Heart left ventricle (tissue), 16 donors: ENCODE measurements at regions not wholly inside any gene's neighbourhood (a gene's known extent, or its start where the extent isn't known, plus 50 kb on each side); places are given as distances from the start of the nearest gene placed in this dataset.

Experiments used
- ATAC-seq, 4 donors: fragments of 200-7000 bp; cut with Tn5 transposase; one replicate each; pipeline ENCODE4 v1.9.1; 2020 to 2022; ENCODE audit warnings: moderate library complexity in 4 of 4, mild to moderate bottlenecking in 3 of 4, moderate number of reproducible peaks in 1 of 4
- DNase-seq, 5 donors: peaks; one replicate each; pipeline ENCODE4 v3.0.0-alpha.2; 2020
- H3K27ac ChIP-seq, 12 donors: fragments of 200-600 bp; sonication (generic) in 4 of 12; one replicate each; pipeline versions ENCODE4 v1.5.0 to v1.8.0; 2016 to 2022; ENCODE audit warnings: mild to moderate bottlenecking in 2 of 12
- H3K27me3 ChIP-seq, 9 donors: fragments of 200-600 bp; sonication (generic) in 2 of 9; one replicate each; pipeline versions ENCODE4 v1.5.1 to v1.8.0; 2016 to 2022; ENCODE audit warnings: mild to moderate bottlenecking in 3 of 9
- H3K36me3 ChIP-seq, 9 donors: fragments of 200-600 bp; sonication (generic) in 2 of 9; one replicate each; pipeline versions ENCODE4 v1.5.0 to v1.8.0; 2018 to 2022; ENCODE audit warnings: mild to moderate bottlenecking in 2 of 9
- H3K4me1 ChIP-seq, 12 donors: fragments of 200-600 bp; sonication (generic) in 4 of 12; one replicate each; pipeline versions ENCODE4 v1.5.0 to v1.8.0; 2016 to 2022; ENCODE audit warnings: mild to moderate bottlenecking in 3 of 12
- H3K4me3 ChIP-seq, 12 donors: fragments of 200-600 bp; sonication (generic) in 4 of 12; one replicate each; pipeline versions ENCODE4 v1.5.0 to v1.8.0; 2017 to 2022; ENCODE audit warnings: mild to moderate bottlenecking in 9 of 12, moderate library complexity in 4 of 12
- H3K9me3 ChIP-seq, 12 donors: fragments of 200-600 bp; sonication (generic) in 4 of 12; one replicate each; pipeline versions ENCODE4 v1.5.0 to v1.8.0; 2016 to 2022; ENCODE audit warnings: mild to moderate bottlenecking in 1 of 12
- CTCF ChIP-seq, 12 donors: fragments of 200-600 bp; sonication (generic) in 4 of 12; IDR thresholded peaks; one replicate each; pipeline versions ENCODE4 v1.5.0 to v1.8.0; 2018 to 2022; ENCODE audit warnings: antibody characterized with exemption in 12 of 12, mild to moderate bottlenecking in 5 of 12
- POLR2A ChIP-seq, 2 donors: fragments of 450-650 bp; IDR thresholded peaks; one replicate each; pipeline ENCODE4 v1.6.1; 2017; ENCODE audit warnings: antibody characterized with exemption in 2 of 2, mild to moderate bottlenecking in 2 of 2, moderate library complexity in 2 of 2
- WGBS, 4 donors: extraction: QIAGEN DNeasy Blood & Tissue Kit in 2 of 4; methylation state at CpG; one replicate each; pipeline versions ENCODE4 v1.1.5 to v1.1.7; 2013 to 2018; 5-methylcytosine and 5-hydroxymethylcytosine counted together
- intact Hi-C, 10 donors: fragments of 100-400 bp; cut with DNase I; formaldehyde crosslinking; loops; one replicate each; pipeline versions ENCODE4 v1.11.1 to v1.14.2; 2022
- donor health status: ischemic (EF 13 %, LVEDD 7.1; RV severe dilation, severe dysfunction).
- donor health status: healthy with polysubstance abuse.
- donor health status: DM: no; HTN: yes; CAD: no.
- donor health status: DM: no; HTN: no; CAD: no.
- donor health status: ischemic (EF 25% LVEDD 6.9; RV normal size, moderate dysfunction).
- donor health status: ischemic (EF 25% LVEDD 5.7; RV mildly dilated, moderate dysfunction).
- donor health status: healthy.
- donor health status: DM: yes; HTN: yes; CAD: no.
- donor health status: ischemic (EF 35%, LVEDD 5.7; RV mildly dilated, moderate dysfunction).
- donor health status: nonischemic (EF 11% LVEDD 7.7; RV severe dilation, severe dysfunction).
- donor health status: DM: yes; HTN: yes; CAD: no.
- donor health status: PGD.
- donor health status: ischemic (EF 29% LVEDD 5.4; RV normal size, mild dysfunction).
- donor health status: nonischemic (EF 23%, LVEDD 6.1; RV moderate dilation, normal function).

GRCh38 chr2:180328795-180329422, 321.8 kb upstream of the CWC22 start:
- ATAC-seq, result no peak
- TF ChIP-seq POLR2A (IDR thresholded peaks at IDR 0.05) (no peak), CTCF (IDR thresholded peaks at IDR 0.05) (no peak)
- H3K27me3 ChIP-seq, result peaks cover 0 to 4% (median 0%) of the 10 kb centered on the region in 9 donors
- H3K4me1 ChIP-seq, result no peaks in the 10 kb centered on the region
- no peak overlapping the region for H3K27ac ChIP-seq
- WGBS, 4 donors, result 31 to 63% (median 44%) methylated on average over 1 of the region's 1 CpG
- H3K9me3 ChIP-seq, result peaks cover 0 to 10% (median 0%) of the 10 kb centered on the region in 12 donors
- intact Hi-C loops, result no loop called here
- DNase-seq, result no peak
- no peak overlapping the region for H3K4me3 ChIP-seq
- no peaks in the 10 kb centered on the region for H3K36me3 ChIP-seq

GRCh38 chr2:180327185-180327584, 320.1 kb upstream of the CWC22 start:
- intact Hi-C loops, result no loop called here
- no peaks in the 10 kb centered on the region for H3K4me1 ChIP-seq
- peaks cover 0 to 4% (median 0%) of the 10 kb centered on the region in 9 donors for H3K27me3 ChIP-seq
- TF ChIP-seq POLR2A (IDR thresholded peaks at IDR 0.05) (no peak), CTCF (IDR thresholded peaks at IDR 0.05) (no peak)
- no peaks in the 10 kb centered on the region for H3K9me3 ChIP-seq
- DNase-seq (no peak), ATAC-seq (no peak)
- H3K4me3 ChIP-seq, result no peak overlapping the region
- no peak overlapping the region for H3K27ac ChIP-seq
- no peaks in the 10 kb centered on the region for H3K36me3 ChIP-seq

- TF ChIP-seq CTCF (IDR thresholded peaks at IDR 0.05) (no peak), POLR2A (IDR thresholded peaks at IDR 0.05) (no peak)
- no peak overlapping the region for H3K4me3 ChIP-seq
- DNase-seq, result no peak
- H3K27ac ChIP-seq, result no peak overlapping the region
- WGBS, 4 donors, result 83 to 88% (median 85%) methylated on average over 2 of the region's 2 CpGs
- ATAC-seq, result no peak
- H3K9me3 ChIP-seq, result no peaks in the 10 kb centered on the region
- peaks cover 0 to 4% (median 0%) of the 10 kb centered on the region in 9 donors for H3K27me3 ChIP-seq
- H3K4me1 ChIP-seq, result no peaks in the 10 kb centered on the region
- H3K36me3 ChIP-seq, result no peaks in the 10 kb centered on the region
- intact Hi-C loops, result no loop called here
These were observed 318.5 kb upstream of the CWC22 start for GRCh38 chr2:180325416-180326120.

- TF ChIP-seq CTCF (IDR thresholded peaks at IDR 0.05) (no peak), POLR2A (IDR thresholded peaks at IDR 0.05) (no peak)
- ATAC-seq (no peak), DNase-seq (no peak)
- no peaks in the 10 kb centered on the region for H3K9me3 ChIP-seq
- no peak overlapping the region for H3K27ac ChIP-seq
- intact Hi-C loops, result no loop called here
- no peaks in the 10 kb centered on the region for H3K4me1 ChIP-seq
- H3K36me3 ChIP-seq, result no peaks in the 10 kb centered on the region
- no peaks in the 10 kb centered on the region for H3K27me3 ChIP-seq
- H3K4me3 ChIP-seq, result no peak overlapping the region
These were observed 317.1 kb upstream of the CWC22 start for GRCh38 chr2:180324182-180324581.
